Loucy (cell line): ENCODE measurements at regions not wholly inside any gene's neighbourhood (a gene's known extent, or its start where the extent isn't known, plus 50 kb on each side); places are given as distances from the start of the nearest gene placed in this dataset.
A peak's percentile ranks its signal among the peaks of the same experiment; 100 is the strongest.
"Not testable (repeated sequence)": the region's sequence is repeated elsewhere in the genome, so short reads cannot be mapped to it uniquely, and the experiment has no call there.

Experiments
- H2AFZ ChIP-seq: fragments of 200-600 bp; sonication (generic); 2 replicates; pipeline ENCODE4 v1.6.0; 2016; ENCODE audit warnings: antibody characterized with exemption, mild to moderate bottlenecking, low read length, moderate library complexity
- H3F3A ChIP-seq: fragments of 200-600 bp; 2 replicates; pipeline ENCODE4 v1.6.0; 2016; ENCODE audit warnings: antibody characterized with exemption, low read depth, mild to moderate bottlenecking
- H3K27me3 ChIP-seq: fragments of 200-600 bp; sonication (generic); 2 replicates; pipeline ENCODE4 v1.6.1; 2014; ENCODE audit warnings: low read length, mild to moderate bottlenecking; ENCODE audit not compliant: insufficient read depth, poor library complexity, severe bottlenecking
- H3K36me3 ChIP-seq: fragments of 200-600 bp; sonication (generic); 2 replicates; pipeline ENCODE4 v1.6.1; 2016; ENCODE audit warnings: low read length; ENCODE audit not compliant: insufficient read depth
- H3K4me1 ChIP-seq: fragments of 200-600 bp; sonication (generic); 2 replicates; pipeline ENCODE4 v1.5.1; 2014; ENCODE audit warnings: low read length, mild to moderate bottlenecking; ENCODE audit not compliant: insufficient read depth, poor library complexity, severe bottlenecking
- H3K4me2 ChIP-seq: fragments of 200-600 bp; sonication (generic); 2 replicates; pipeline ENCODE4 v1.6.0; 2014; ENCODE audit warnings: antibody characterized with exemption, low read length, low read depth, mild to moderate bottlenecking; ENCODE audit not compliant: poor library complexity, severe bottlenecking
- H3K4me3 ChIP-seq: fragments of 200-600 bp; sonication (generic); 2 replicates; pipeline ENCODE4 v1.5.1; 2014; ENCODE audit warnings: low read length, mild to moderate bottlenecking, mixed read lengths; ENCODE audit not compliant: poor library complexity, severe bottlenecking
- H3K79me2 ChIP-seq: fragments of 200-600 bp; sonication (generic); 2 replicates; pipeline ENCODE4 v1.6.1; 2014; ENCODE audit warnings: low read length; ENCODE audit not compliant: insufficient read depth
- H3K9ac ChIP-seq: fragments of 200-600 bp; sonication (generic); 2 replicates; pipeline ENCODE4 v1.6.0; 2014; ENCODE audit warnings: mild to moderate bottlenecking, low read depth, low read length, moderate library complexity; ENCODE audit not compliant: poor library complexity, severe bottlenecking
- H3K9me2 ChIP-seq: fragments of 200-600 bp; sonication (generic); replicated peaks from 2 replicates; pipeline ENCODE4 v1.6.1; 2016; ENCODE audit warnings: low read depth, low read length, mixed read lengths
- H3K9me3 ChIP-seq: fragments of 200-600 bp; sonication (generic); 2 replicates; pipeline ENCODE4 v1.6.1; 2014; ENCODE audit warnings: mild to moderate bottlenecking, antibody characterized with exemption, low read length, low read depth; ENCODE audit not compliant: insufficient read depth
- H4K20me1 ChIP-seq: fragments of 200-600 bp; sonication (generic); 2 replicates; pipeline ENCODE4 v1.6.0; 2014; ENCODE audit warnings: antibody characterized with exemption, low read length, mild to moderate bottlenecking; ENCODE audit not compliant: insufficient read depth, poor library complexity, severe bottlenecking
- CTCF ChIP-seq: fragments of 200-600 bp; sonication (generic); conservative IDR thresholded peaks from 2 replicates; pipeline ENCODE4 v1.5.1; 2014; ENCODE audit warnings: mild to moderate bottlenecking, antibody characterized with exemption, low read length
- EZH2phosphoT487 ChIP-seq: fragments of 200-600 bp; IDR thresholded peaks from 2 replicates; pipeline ENCODE4 v1.6.1; 2018; ENCODE audit warnings: antibody characterized with exemption, mild to moderate bottlenecking, moderate library complexity, borderline replicate concordance

GRCh38 chr7:65453341-65454030 is 79.8 kb downstream of the ZNF92 start:
- Histone ChIP-seq H3K4me2 (peak overlapping the region; percentile 34), H3K4me1 (peaks cover 60% of the 10 kb centered on the region), H3F3A (no peaks in the 10 kb centered on the region), H4K20me1 (no peaks in the 10 kb centered on the region), H3K36me3 (no peaks in the 10 kb centered on the region), H3K27me3 (no peaks in the 10 kb centered on the region), H3K9me3 (no peaks in the 10 kb centered on the region), H3K79me2 (no peaks in the 10 kb centered on the region), H3K9ac (no peak overlapping the region), H2AFZ (no peak overlapping the region), H3K9me2 (no peaks in the 10 kb centered on the region), H3K4me3 (no peak overlapping the region)
- TF ChIP-seq EZH2phosphoT487 (no peak), CTCF (no peak)

GRCh38 chr7:65454469-65454868 is 80.8 kb downstream of the ZNF92 start:
- H3K9me3 ChIP-seq = no peaks in the 10 kb centered on the region
- TF ChIP-seq EZH2phosphoT487 (no peak), CTCF (no peak)
- peak overlapping the region; percentile 34 for H3K4me2 ChIP-seq
- no peak overlapping the region for H3K4me3 ChIP-seq
- H2AFZ ChIP-seq = no peak overlapping the region
- H3K36me3 ChIP-seq = no peaks in the 10 kb centered on the region
- H3K9me2 ChIP-seq = no peaks in the 10 kb centered on the region
- no peaks in the 10 kb centered on the region for H3K79me2 ChIP-seq
- H4K20me1 ChIP-seq = no peaks in the 10 kb centered on the region
- peaks cover 56% of the 10 kb centered on the region for H3K4me1 ChIP-seq
- H3K9ac ChIP-seq = no peak overlapping the region
- no peaks in the 10 kb centered on the region for H3K27me3 ChIP-seq
- H3F3A ChIP-seq = no peaks in the 10 kb centered on the region

- not testable (repeated sequence) for H3K79me2 ChIP-seq, H3K9me3 ChIP-seq, H3K9me2 ChIP-seq, H3K4me3 ChIP-seq, H2AFZ ChIP-seq, H3K9ac ChIP-seq, H3K27me3 ChIP-seq, H3F3A ChIP-seq, H4K20me1 ChIP-seq, H3K36me3 ChIP-seq
- H3K4me2 ChIP-seq = peak overlapping the region; percentile 34
- H3K4me1 ChIP-seq = peaks cover 51% of the 10 kb centered on the region
These were observed 81.4 kb downstream of the ZNF92 start for GRCh38 chr7:65455050-65455449.

DNA sequence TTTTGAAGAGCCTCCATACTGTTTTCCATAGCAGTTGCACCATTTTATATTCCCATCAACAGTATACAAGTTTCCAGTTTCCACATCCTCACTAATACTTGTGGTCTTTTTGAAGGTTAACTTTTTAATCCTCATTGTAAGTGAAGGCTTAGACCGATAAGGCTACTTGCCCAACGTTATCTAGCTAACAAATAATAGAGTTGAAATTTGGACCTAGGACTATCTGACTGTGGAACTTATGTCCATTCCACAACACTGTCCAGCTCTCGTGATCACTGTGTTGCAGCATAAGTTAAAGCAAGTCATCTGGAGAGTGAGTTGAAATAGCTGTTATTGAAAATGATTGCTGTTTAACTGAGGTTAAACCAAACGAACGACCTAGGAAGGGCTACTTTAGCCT is 84.0 kb downstream of the ZNF92 start:
- no peak overlapping the region for H3K4me2 ChIP-seq
- no peak for TF ChIP-seq CTCF
- TF ChIP-seq EZH2phosphoT487 = no peak
- no peaks in the 10 kb centered on the region for H3F3A ChIP-seq
- H3K4me1 ChIP-seq = peaks cover 31% of the 10 kb centered on the region
- H3K4me3 ChIP-seq = no peak overlapping the region
- H3K9me3 ChIP-seq = no peaks in the 10 kb centered on the region
- H4K20me1 ChIP-seq = no peaks in the 10 kb centered on the region
- H3K36me3 ChIP-seq = no peaks in the 10 kb centered on the region
- H2AFZ ChIP-seq = no peak overlapping the region
- H3K79me2 ChIP-seq = no peaks in the 10 kb centered on the region
- H3K27me3 ChIP-seq = no peaks in the 10 kb centered on the region
- no peaks in the 10 kb centered on the region for H3K9me2 ChIP-seq
- no peak overlapping the region for H3K9ac ChIP-seq
